ENCODE measurements at regions not wholly inside any gene's neighbourhood (a gene's known extent, or its start where the extent isn't known, plus 50 kb on each side); places are given as distances from the start of the nearest gene placed in this dataset.

DNA sequence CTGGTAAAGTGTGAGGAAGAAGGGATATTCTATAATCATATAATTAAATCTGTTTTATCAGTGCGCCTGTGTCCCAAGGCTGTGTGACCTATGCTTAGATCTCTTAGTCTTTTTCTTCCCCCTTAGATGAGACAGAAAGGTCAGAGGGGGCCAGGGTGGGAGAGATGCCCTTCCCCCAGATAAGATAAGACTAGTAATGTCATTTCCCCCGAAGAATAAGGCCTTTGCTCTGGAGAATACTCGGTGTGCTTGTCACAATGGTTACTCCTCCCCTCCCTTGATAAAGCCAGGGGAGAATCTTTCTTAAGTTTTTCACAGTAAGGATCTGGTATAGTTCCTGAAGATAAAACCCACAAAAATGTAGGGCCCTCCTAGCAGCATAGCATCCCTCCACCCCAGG is 1041.8 kb downstream of the SORCS3 start:
- H3K27ac ChIP-seq = no peak overlapping the region
- TF ChIP-seq, protein P1, sequence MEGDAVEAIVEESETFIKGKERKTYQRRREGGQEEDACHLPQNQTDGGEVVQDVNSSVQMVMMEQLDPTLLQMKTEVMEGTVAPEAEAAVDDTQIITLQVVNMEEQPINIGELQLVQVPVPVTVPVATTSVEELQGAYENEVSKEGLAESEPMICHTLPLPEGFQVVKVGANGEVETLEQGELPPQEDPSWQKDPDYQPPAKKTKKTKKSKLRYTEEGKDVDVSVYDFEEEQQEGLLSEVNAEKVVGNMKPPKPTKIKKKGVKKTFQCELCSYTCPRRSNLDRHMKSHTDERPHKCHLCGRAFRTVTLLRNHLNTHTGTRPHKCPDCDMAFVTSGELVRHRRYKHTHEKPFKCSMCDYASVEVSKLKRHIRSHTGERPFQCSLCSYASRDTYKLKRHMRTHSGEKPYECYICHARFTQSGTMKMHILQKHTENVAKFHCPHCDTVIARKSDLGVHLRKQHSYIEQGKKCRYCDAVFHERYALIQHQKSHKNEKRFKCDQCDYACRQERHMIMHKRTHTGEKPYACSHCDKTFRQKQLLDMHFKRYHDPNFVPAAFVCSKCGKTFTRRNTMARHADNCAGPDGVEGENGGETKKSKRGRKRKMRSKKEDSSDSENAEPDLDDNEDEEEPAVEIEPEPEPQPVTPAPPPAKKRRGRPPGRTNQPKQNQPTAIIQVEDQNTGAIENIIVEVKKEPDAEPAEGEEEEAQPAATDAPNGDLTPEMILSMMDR (IDR thresholded peaks at IDR 0.05; ENCODE audit: low read depth, low read length) = no peak

GRCh38 chr10:105681051-105681450 is 1040.0 kb downstream of the SORCS3 start:
- DNase-seq (ENCODE audit: low read depth in 1 of 2, low spot score in 1 of 2) = no peak
- H3K36me3 ChIP-seq = no peaks in the 10 kb centered on the region
- H3K9me3 ChIP-seq (ENCODE audit: low read depth) = no peaks in the 10 kb centered on the region
- no peak overlapping the region for H3K27ac ChIP-seq
- TF ChIP-seq, protein P1 (IDR thresholded peaks at IDR 0.05; ENCODE audit: low read depth, low read length) = no peak
- no peak overlapping the region for H3K4me3 ChIP-seq
- no peaks in the 10 kb centered on the region for H3K4me1 ChIP-seq (ENCODE audit: low read depth)
- no peaks in the 10 kb centered on the region for H3K27me3 ChIP-seq

More for the DNA sequence above, 1041.8 kb downstream of the SORCS3 start:
- H3K9me3 ChIP-seq (ENCODE audit: low read depth) = no peaks in the 10 kb centered on the region
- H3K4me3 ChIP-seq = no peak overlapping the region
- no peak for DNase-seq (ENCODE audit: low read depth in 1 of 2, low spot score in 1 of 2)
- H3K4me1 ChIP-seq (ENCODE audit: low read depth) = no peaks in the 10 kb centered on the region
- H3K27me3 ChIP-seq = no peaks in the 10 kb centered on the region
- H3K36me3 ChIP-seq = no peaks in the 10 kb centered on the region

DNA sequence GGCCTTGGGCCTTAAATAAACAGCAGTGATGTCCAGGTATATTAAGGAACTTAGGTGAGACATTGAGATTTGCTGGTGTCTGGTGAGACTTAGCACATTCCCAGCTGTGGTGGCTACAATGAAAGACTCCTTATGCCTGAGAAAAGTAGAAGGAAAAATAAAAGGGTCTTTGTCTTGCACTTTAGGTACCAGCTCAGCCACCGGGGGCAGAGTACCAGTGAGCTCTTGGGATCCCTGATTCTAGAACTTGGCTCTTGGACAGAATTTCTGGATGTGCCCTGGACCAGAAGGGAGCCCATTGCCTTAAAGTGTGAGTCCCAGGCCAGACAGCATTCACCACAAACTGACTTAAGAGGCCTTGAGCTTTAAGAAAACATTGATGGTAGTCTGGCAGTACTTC is 1038.7 kb downstream of the SORCS3 start:
- Histone ChIP-seq H3K9me3 (ENCODE audit: low read depth) (no peaks in the 10 kb centered on the region), H3K27me3 (no peaks in the 10 kb centered on the region), H3K36me3 (no peaks in the 10 kb centered on the region), H3K27ac (no peak overlapping the region), H3K4me3 (no peak overlapping the region), H3K4me1 (ENCODE audit: low read depth) (no peaks in the 10 kb centered on the region)
- TF ChIP-seq, protein P1 (IDR thresholded peaks at IDR 0.05; ENCODE audit: low read depth, low read length) = no peak
- DNase-seq (ENCODE audit: low read depth in 1 of 2, low spot score in 1 of 2) = no peak

- no peaks in the 10 kb centered on the region for H3K27me3 ChIP-seq
- no peaks in the 10 kb centered on the region for H3K9me3 ChIP-seq (ENCODE audit: low read depth)
- no peaks in the 10 kb centered on the region for H3K4me1 ChIP-seq (ENCODE audit: low read depth)
- TF ChIP-seq, protein P1 (IDR thresholded peaks at IDR 0.05; ENCODE audit: low read depth, low read length) = no peak
- H3K36me3 ChIP-seq = no peaks in the 10 kb centered on the region
- no peak for DNase-seq (ENCODE audit: low read depth in 1 of 2, low spot score in 1 of 2)
- no peak overlapping the region for H3K27ac ChIP-seq
- H3K4me3 ChIP-seq = no peak overlapping the region
These were observed 1034.2 kb downstream of the SORCS3 start for GRCh38 chr10:105675333-105675732.

DNA sequence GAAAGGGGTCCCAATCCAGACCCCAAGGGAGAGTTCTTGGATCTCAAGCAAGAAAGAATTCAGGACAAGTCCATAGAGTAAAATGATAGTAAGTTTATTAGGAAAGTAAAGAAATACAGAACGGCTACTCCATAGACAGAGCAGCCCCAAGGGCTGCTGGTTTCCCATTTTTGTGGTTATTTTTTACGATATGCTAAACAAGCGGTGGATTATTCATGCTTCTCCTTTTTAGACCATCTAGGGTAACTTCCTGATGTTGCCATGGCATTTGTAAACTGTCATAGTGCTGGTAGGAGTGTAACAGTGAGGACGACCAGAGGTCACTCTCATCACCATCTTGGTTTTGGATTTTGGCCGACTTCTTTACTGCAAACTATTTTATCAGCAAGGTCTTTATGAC is 1033.4 kb downstream of the SORCS3 start:
- no peak overlapping the region for H3K4me3 ChIP-seq
- no peaks in the 10 kb centered on the region for H3K4me1 ChIP-seq (ENCODE audit: low read depth)
- H3K27me3 ChIP-seq = no peaks in the 10 kb centered on the region
- no peaks in the 10 kb centered on the region for H3K36me3 ChIP-seq
- DNase-seq (ENCODE audit: low read depth in 1 of 2, low spot score in 1 of 2) = no peak
- H3K9me3 ChIP-seq (ENCODE audit: low read depth) = no peaks in the 10 kb centered on the region
- TF ChIP-seq, protein P1 (IDR thresholded peaks at IDR 0.05; ENCODE audit: low read depth, low read length) = no peak
- no peak overlapping the region for H3K27ac ChIP-seq

DNA sequence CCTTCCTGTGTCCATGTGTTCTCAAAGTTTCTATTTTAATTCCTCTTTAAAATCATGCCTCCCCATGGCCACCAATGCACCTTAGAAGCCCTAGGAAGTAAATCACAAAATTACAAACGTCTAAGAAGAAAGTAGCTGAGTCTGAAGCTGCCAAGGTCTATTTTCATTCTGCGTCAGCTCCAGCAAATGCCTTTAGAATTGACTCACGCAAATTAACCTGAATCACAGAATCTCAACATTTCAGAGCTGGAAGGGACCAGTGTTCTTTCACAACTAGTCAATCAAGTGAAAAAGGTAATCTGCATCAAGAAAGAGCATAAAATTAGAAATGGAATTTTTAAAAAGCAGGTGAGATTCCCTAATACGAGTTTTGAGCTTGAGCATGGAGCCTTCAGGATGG is 1017.6 kb downstream of the SORCS3 start:
- Histone ChIP-seq H3K27ac (no peak overlapping the region), H3K4me3 (no peak overlapping the region), H3K4me1 (ENCODE audit: low read depth) (peaks cover 4% of the 10 kb centered on the region), H3K27me3 (no peaks in the 10 kb centered on the region), H3K36me3 (no peaks in the 10 kb centered on the region), H3K9me3 (ENCODE audit: low read depth) (no peaks in the 10 kb centered on the region)
- TF ChIP-seq, protein P1 (IDR thresholded peaks at IDR 0.05; ENCODE audit: low read depth, low read length) = no peak
- no peak for DNase-seq (ENCODE audit: low read depth in 1 of 2, low spot score in 1 of 2)
